ENCODE measurements at regions not wholly inside any gene's neighbourhood (a gene's known extent, or its start where the extent isn't known, plus 50 kb on each side); places are given as distances from the start of the nearest gene placed in this dataset.

- no peak for TF ChIP-seq POLR2A (IDR thresholded peaks at IDR 0.05; ENCODE audit: low read depth, low read length)
- TF ChIP-seq POLR2AphosphoS5 (IDR thresholded peaks at IDR 0.05; ENCODE audit: low read depth, low read length): no peak
- no peak for TF ChIP-seq TAF1 (IDR thresholded peaks at IDR 0.05; ENCODE audit: low read depth, low read length)
- TF ChIP-seq SPI1 (IDR thresholded peaks at IDR 0.05; ENCODE audit: low read depth, low read length): no peak
- no peak for TF ChIP-seq PAX5 (IDR thresholded peaks at IDR 0.05; ENCODE audit: insufficient read depth, low read length, severe bottlenecking)
- TF ChIP-seq POU2F2 (IDR thresholded peaks at IDR 0.05; ENCODE audit: low read depth, low read length): no peak
Observed at GRCh38 chr5:173727839-173728778, 111.7 kb upstream of the BOD1 start.

All from GM12891 (cell line).